Lung (tissue), 11 donors: ENCODE measurements at regions not wholly inside any gene's neighbourhood (a gene's known extent, or its start where the extent isn't known, plus 50 kb on each side); places are given as distances from the start of the nearest gene placed in this dataset.
A peak's percentile ranks its signal among the peaks of the same experiment; 100 is the strongest.

Experiments used
- ATAC-seq: fragments of 200-7000 bp; cut with Tn5 transposase; one replicate; pipeline ENCODE4 v1.9.1; 2020; ENCODE audit warnings: moderate number of reproducible peaks; ENCODE audit not compliant: insufficient read depth, low FRiP score
- DNase-seq, 3 donors: peaks; one replicate each; pipeline ENCODE4 v3.0.0-alpha.2; 2013 to 2017
- H3K27ac ChIP-seq, 2 donors: one replicate each; pipeline ENCODE4 v1.5.1; 2013; ENCODE audit warnings: mild to moderate bottlenecking in 2 of 2, moderate library complexity in 2 of 2, control low read depth in 1 of 2, inconsistent platforms in 1 of 2, low read depth in 1 of 2, low read length in 1 of 2
- H3K27me3 ChIP-seq, 3 donors: one replicate each; pipeline ENCODE4 v1.5.1; 2013; ENCODE audit warnings: low read length in 2 of 3; ENCODE audit not compliant: control insufficient read depth in 3 of 3, insufficient read depth in 3 of 3
- H3K36me3 ChIP-seq, 4 donors: one replicate each; pipeline ENCODE4 v1.5.1; 2013; ENCODE audit warnings: low read length in 4 of 4, mild to moderate bottlenecking in 1 of 4, moderate library complexity in 1 of 4; ENCODE audit not compliant: control insufficient read depth in 4 of 4, insufficient read depth in 4 of 4
- H3K4me1 ChIP-seq, 5 donors: one replicate each; pipeline ENCODE4 v1.5.1; 2013; ENCODE audit warnings: low read length in 5 of 5, mild to moderate bottlenecking in 2 of 5, moderate library complexity in 1 of 5; ENCODE audit not compliant: control insufficient read depth in 5 of 5, insufficient read depth in 5 of 5
- H3K4me3 ChIP-seq: one replicate; pipeline ENCODE4 v1.5.1; 2013; ENCODE audit warnings: mild to moderate bottlenecking, control low read depth, moderate library complexity
- H3K9ac ChIP-seq, 2 donors: one replicate each; pipeline ENCODE4 v1.5.1; 2013; ENCODE audit warnings: low read length in 2 of 2, control low read depth in 1 of 2; ENCODE audit not compliant: insufficient read depth in 1 of 2
- H3K9me3 ChIP-seq, 4 donors: one replicate each; pipeline ENCODE4 v1.5.1; 2013; ENCODE audit warnings: low read length in 3 of 4, mild to moderate bottlenecking in 1 of 4, moderate library complexity in 1 of 4; ENCODE audit not compliant: control insufficient read depth in 4 of 4, insufficient read depth in 3 of 4
- WGBS, 2 donors: extraction: QIAGEN DNeasy Blood & Tissue Kit; methylation state at CpG; one replicate each; pipeline ENCODE4 v1.1.7; 2013; 5-methylcytosine and 5-hydroxymethylcytosine counted together
- TF ChIP-seq, protein P1 (sequence below): IDR thresholded peaks from 2 replicates; pipeline ENCODE4 v1.5.1; 2012; ENCODE audit warnings: mild to moderate bottlenecking; ENCODE audit errors: control extremely low read depth, extremely low read depth
- donor health status: control.
- donor health status: control.
- donor health status: Bipolar disorder and iron deficiency.
- donor health status: healthy.
- donor health status: DM: yes; HTN: yes; CAD: no.

DNA sequence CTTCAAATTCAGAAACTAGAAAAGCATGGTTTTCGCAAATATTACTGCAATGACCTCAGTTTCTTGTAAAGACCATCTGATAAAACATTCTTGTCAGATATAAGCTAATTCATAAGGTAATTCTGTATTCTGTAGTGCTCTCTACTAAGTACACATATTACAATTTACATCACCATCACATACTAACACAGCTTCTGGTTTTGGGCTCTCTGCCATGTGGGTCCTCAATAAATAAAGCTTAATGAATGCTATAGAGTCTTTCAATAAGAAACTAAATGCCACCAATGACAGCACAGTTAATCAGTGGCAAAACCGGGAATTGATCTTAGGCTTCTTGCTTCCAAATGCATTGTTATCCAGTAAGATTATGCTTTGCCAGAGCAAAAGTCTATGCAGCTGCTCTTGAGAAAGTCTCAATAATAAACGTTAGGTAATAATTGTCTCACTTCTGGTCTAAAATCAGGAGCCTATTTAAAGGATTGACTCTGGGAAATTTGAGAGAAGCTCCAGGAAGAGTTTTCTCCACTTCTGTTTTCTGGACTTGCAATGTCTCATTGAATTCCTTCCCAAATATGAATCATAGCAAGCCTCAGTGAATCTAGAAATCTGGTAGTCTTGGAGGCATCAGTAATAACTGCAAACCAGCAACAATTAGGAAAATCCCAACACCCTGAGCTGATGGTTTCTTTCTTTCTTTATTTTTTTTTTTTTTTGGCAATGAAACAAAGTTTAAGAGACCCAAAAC is 67.9 kb upstream of the RAPGEF4 start:
- TF ChIP-seq, protein P1, sequence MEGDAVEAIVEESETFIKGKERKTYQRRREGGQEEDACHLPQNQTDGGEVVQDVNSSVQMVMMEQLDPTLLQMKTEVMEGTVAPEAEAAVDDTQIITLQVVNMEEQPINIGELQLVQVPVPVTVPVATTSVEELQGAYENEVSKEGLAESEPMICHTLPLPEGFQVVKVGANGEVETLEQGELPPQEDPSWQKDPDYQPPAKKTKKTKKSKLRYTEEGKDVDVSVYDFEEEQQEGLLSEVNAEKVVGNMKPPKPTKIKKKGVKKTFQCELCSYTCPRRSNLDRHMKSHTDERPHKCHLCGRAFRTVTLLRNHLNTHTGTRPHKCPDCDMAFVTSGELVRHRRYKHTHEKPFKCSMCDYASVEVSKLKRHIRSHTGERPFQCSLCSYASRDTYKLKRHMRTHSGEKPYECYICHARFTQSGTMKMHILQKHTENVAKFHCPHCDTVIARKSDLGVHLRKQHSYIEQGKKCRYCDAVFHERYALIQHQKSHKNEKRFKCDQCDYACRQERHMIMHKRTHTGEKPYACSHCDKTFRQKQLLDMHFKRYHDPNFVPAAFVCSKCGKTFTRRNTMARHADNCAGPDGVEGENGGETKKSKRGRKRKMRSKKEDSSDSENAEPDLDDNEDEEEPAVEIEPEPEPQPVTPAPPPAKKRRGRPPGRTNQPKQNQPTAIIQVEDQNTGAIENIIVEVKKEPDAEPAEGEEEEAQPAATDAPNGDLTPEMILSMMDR: no peak

DNA sequence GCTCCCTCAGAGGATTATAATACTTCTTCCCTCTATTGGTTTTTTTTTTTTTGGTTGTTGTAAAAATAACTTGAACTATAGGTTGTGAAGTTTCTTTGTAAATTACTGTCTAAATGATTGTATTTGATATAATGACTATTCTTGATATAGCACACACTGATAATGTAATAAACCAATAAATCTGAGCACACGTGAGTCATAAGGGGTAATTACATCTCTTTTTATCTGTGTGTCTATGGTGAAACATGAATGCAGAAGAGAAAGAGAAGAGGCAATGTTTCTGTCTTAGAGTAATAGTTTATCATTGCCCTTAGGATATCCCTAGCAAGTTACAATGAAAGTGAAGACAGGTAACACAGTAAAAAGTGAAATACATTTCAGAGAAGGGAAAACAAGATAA is 64.1 kb upstream of the RAPGEF4 start:
- 76 to 96% methylated on average over 1 of the region's 1 CpG for WGBS, 2 donors
- ATAC-seq (no peak), DNase-seq (no peak)
- no peaks in the 10 kb centered on the region for H3K27me3 ChIP-seq
- H3K4me1 ChIP-seq: peaks cover 0 to 9% (median 0%) of the 10 kb centered on the region in 5 donors
- no peak overlapping the region for H3K27ac ChIP-seq
- H3K4me3 ChIP-seq: no peak overlapping the region
- no peaks in the 10 kb centered on the region for H3K36me3 ChIP-seq
- H3K9me3 ChIP-seq: peaks cover 0 to 8% (median 4%) of the 10 kb centered on the region in 4 donors
- no peak overlapping the region for H3K9ac ChIP-seq
- TF ChIP-seq, protein P1: no peak

More for the DNA sequence above, 67.9 kb upstream of the RAPGEF4 start:
- Histone ChIP-seq H3K27ac (no peak overlapping the region), H3K36me3 (no peaks in the 10 kb centered on the region), H3K4me1 (peaks cover 0 to 7% (median 0%) of the 10 kb centered on the region in 5 donors), H3K9me3 (peaks cover 0 to 4% (median 0%) of the 10 kb centered on the region in 4 donors), H3K4me3 (no peak overlapping the region), H3K27me3 (no peaks in the 10 kb centered on the region), H3K9ac (no peak overlapping the region)
- DNase-seq (peak in 2 of 3 donors; percentile 14 to 15), ATAC-seq (no peak)
- 72 to 81% methylated on average over 3 of the region's 3 CpGs for WGBS, 2 donors

DNA sequence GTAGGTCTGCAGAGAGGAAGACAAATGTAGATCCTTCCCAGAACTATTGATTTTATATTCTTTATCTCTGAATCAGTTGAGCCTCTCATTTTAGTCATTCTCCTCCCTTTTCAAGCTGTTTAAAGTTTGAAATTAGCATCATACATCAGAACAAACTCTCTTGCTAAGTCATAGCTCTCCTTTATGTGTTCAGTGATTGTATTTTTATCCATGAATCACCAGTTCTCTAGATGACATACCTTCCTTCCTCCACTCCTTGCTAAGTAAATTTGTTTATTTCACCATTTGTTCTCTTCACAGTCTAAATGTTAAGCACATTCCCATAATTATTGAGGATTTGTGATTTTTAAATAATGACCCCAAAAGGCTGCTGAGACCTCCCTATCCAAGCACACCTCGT is 63.5 kb upstream of the RAPGEF4 start:
- WGBS, 2 donors: 69 to 92% methylated on average over 1 of the region's 1 CpG
- H3K27ac ChIP-seq: no peak overlapping the region
- TF ChIP-seq, protein P1: no peak

More for the DNA sequence above, 63.5 kb upstream of the RAPGEF4 start:
- DNase-seq: no peak
- H3K9ac ChIP-seq: no peak overlapping the region
- H3K4me1 ChIP-seq: peaks cover 0 to 9% (median 0%) of the 10 kb centered on the region in 5 donors
- no peaks in the 10 kb centered on the region for H3K27me3 ChIP-seq
- no peaks in the 10 kb centered on the region for H3K36me3 ChIP-seq
- H3K4me3 ChIP-seq: no peak overlapping the region
- ATAC-seq: no peak
- peaks cover 0 to 8% (median 4%) of the 10 kb centered on the region in 4 donors for H3K9me3 ChIP-seq
